ENCODE measurements at regions not wholly inside any gene's neighbourhood (a gene's known extent, or its start where the extent isn't known, plus 50 kb on each side); places are given as distances from the start of the nearest gene placed in this dataset.

DNA sequence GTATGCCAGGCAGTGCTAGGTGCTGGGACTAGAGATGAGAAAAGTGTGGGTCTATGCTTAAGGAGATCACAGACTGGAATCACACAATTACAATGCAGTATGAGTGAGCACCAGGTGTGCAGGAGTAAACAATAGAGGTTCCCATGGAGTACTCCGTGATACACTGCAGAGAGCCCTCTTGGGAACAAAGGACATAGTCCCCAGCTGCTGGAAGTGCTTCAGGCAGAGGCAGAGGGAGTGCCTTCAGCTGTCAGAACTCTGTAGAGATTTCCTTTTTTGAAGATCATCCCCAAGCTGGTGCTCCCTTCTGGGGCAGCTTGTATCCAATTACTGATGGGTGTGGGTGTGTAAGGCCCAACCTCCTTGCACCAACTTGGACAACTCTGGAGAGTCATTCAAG, 143.5 kb upstream of the PLET1 start:
- peak; percentile 85 for DNase-seq

DNA sequence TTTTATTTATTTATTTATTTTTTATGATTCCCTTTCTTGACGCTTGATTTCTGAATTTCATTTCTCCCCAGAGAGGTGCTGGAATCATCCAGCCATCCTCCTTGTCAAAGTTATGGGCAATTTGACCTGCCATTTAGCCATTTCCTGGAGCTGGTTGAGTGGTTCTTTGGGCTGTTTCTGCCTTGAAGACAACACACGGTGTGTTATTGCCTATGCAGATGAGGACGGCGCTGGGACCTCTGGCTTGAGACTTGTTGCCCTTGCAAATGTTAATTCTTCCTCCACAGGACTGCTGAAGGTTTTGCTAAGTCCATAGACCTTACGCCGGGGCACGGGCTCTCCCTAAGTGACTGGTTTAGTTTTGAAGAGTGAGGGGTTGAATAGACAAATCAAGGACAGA, 147.9 kb upstream of the PLET1 start:
- DNase-seq, result no peak

DNA sequence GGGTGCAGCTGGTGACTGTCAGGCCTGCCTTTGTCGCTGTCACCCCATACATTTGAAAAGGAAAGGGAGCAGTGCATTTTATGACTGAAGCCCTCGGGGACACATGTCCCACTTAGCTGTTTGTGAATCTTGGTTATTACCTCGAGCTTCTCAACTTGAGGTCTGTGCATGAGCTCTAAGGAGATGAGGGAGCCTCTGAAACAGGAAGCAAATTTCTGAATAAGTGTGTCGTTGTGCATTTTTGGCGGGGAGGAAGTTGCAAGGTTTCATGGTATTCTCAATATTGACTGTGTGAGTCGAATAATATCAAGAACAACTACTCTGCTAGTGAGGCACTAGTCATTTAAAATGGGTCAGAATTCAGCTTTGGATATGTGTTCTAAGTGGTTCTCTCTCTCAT, 149.7 kb upstream of the PLET1 start:
- no peak for DNase-seq

DNA sequence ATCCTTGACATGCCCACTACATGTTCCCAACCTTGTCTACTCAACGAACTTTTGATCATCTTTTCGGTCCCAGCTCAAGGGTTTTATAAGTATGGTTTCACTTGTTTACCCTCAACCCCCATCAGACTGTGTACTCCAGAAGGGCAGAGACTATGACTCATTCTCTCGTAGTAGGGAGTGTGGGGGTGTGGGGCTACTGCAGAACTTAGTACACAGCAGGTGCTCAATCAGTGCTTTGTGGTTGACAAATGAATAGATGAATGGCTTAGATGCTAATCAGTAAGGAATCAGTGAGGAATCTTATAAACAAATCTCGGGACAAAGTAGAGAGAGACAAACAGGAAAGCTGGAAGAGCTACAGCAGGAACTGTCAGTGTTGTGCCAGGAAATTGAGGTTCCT, 151.7 kb upstream of the PLET1 start:
- no peak for DNase-seq

DNA sequence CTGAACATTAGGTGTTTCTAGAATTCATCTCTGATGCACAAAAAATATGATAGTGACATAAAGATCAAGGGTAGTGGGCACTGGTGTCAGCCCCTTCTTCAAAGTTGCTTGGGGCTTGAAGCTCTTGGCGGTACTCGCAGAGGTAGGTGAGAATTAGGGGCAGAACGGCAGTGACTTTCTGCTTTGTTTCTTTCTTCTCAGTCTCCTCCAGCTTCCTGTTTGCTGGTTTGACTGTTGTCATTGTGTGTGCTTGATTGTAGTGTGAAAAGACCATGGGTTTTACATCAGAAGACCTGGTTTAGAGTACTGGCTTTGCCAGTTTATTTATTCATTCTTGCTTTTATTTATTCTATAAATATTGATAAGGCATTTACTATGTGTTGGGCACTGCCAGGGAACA, 156.7 kb upstream of the PLET1 start:
- no peak for DNase-seq

DNA sequence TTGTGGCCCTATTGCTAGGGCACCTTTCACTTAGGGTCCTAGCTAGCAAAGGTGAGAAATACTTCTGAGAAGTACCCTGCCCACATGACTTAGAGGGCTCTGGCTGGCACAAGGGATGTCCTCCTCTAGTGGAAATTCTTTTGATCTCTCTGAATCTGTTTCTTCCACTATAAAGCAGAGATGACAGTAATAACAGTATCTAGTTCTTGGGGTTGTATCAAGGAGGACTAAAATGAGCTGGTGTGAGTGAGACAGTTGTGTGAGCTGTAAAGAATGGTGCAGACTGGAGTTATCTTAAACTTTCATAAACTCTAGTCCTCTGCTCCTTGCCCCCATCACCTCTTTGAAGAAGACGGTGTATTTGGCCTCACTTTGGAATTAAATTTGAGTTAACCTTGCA, 157.8 kb upstream of the PLET1 start:
- DNase-seq, result no peak

DNA sequence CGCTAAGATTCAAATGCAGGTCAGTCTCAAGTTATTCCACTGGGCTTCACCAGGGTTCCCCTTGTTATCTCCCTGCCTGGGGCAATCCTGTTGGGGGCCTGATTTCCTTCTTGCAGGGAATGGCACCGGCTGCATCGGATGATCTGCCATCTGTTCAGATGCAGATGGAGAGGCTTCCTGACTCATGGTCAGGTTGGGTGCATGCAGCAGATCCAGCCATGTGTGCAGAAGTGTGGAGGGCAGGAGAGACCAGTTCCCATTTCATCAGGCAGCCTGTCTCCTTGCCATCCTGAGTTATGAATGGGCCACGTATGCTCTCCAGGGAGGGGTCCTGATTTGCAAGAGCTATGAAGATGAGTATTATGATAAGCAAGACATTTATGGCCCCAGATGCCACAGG, 161.2 kb upstream of the PLET1 start:
- DNase-seq, result no peak

DNA sequence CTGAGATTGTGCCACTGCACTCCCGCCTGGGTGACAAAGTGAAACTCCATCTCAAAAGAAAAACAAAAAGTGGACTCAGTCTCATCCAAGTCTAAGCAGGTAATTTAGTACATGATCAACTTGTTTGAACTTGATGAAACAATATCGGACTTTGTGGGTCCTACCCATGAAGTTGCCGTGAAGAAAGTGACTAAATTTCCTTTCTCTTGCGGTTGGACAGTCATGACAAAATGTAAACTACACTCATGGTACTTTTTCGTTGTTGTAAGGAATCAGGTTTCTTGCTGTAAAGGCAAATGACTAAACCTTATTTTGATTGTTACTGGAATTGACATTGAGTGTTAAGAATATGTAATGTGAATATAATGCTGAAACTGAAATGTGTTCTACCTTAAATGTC, 164.5 kb upstream of the PLET1 start:
- no peak for DNase-seq

DNA sequence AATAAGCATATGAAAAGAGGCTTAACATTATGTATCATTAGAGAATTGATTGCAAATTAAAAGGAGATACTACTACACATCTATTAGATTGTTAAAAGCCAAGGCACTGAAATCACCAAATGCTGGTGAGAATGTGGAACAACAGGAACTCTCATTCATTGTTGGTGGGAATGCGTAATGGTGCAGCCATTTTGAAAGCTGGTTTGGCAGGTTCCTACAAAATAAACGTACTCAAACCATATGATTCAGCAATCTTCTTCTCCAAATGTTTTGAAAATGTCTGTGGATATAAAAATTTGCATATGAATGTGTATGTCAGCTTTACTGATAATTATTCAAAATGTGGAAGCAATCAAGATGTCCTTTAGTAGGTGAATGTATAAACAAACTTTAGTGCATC, 176.4 kb upstream of the PLET1 start:
- no peak for DNase-seq

DNA sequence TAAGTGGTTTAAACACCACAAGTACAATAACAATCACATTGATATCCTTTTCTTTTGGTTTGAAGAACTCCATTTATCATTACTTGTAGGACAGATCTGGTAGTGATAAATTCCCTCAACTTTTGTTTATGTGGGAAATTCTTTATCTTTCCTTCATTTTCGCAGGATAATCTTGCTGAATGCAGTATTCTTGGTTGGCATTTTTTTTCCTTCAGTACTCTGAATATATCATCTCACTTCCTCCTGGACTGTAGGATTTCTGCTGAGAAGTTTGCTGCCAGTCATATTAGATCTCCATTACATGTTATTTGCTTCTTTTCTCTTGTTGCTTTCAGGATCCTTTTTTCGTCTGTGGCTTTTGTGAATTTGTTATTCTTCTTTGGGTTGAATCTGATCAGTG, 179.0 kb upstream of the PLET1 start:
- DNase-seq, result no peak

DNA sequence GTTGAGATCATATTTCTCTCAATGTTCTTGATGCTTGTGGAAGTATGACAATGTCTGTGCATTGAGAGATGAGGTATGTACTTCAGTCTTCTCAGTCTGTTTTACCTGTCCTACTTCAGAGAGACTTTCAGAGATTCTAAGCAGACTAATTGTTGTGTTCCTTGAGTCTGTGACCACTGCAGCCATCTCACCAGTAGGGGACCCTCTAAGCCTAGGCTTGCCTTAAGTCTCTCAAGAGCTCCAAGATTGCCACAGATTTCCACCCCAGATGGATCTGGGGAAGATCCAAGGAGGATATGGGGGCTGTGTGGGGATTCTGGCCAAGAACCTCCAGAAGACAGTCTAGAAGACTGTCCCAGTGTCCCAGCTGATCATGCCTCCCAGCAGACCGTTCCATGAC, 179.9 kb upstream of the PLET1 start:
- DNase-seq, result no peak

DNA sequence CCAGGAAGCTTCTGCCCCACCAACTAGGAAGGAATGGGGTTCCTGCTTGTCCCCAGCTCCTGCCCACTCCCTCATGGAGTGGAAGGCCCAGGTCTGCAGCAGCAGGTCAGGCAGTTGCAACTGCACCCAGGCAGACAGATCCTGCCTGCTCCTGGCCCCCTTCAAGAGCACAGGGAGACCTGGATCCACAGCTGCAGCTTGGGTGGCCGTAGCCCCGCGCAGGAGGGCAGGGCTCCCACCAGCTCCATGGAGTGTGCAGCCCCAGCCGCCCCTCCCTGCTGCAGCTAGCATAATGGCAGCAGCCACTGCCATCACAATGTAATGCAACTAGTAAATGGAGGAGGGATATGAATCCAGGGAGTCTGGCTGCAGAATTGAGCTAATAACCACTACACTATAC, 187.5 kb upstream of the PLET1 start:
- DNase-seq, result no peak

DNA sequence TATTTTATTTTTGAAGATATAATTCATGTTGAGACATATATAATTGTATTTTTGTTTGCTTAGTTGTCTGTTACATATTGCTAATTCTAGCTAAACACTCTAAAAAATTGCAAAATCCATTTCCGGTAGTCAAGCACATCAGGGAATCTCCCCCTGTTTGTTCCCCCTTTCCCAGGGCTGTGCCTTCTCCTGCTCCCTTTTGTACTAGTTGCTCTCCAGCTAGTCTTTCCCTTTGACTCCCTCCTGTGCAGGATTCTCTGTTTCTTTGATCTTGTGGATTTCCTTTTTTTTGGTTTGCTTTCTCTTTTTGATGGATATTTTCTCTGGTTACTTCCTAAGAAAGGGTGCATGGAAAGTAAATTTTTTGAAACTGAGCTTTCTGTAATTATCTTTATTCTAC, 188.1 kb upstream of the PLET1 start:
- DNase-seq, result no peak

DNA sequence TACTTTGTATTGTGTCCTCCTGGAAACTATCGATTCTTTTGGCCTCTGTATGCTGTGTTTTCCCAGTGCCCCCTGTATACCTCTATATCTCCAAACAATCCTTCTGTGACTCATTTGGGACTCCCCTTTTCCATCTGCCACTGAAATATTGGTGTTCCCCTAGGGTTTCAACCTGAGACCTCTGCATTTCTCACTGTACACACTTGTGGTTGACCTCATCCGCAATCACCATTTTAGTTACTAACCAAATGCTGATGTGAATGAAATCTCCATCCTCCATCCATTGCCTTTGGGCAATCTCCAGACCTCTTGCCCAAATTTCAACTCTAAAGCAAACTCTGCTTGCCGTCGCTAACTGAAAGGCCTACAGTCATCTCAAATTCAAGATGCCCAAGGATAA, 190.6 kb upstream of the PLET1 start:
- no peak for DNase-seq

DNA sequence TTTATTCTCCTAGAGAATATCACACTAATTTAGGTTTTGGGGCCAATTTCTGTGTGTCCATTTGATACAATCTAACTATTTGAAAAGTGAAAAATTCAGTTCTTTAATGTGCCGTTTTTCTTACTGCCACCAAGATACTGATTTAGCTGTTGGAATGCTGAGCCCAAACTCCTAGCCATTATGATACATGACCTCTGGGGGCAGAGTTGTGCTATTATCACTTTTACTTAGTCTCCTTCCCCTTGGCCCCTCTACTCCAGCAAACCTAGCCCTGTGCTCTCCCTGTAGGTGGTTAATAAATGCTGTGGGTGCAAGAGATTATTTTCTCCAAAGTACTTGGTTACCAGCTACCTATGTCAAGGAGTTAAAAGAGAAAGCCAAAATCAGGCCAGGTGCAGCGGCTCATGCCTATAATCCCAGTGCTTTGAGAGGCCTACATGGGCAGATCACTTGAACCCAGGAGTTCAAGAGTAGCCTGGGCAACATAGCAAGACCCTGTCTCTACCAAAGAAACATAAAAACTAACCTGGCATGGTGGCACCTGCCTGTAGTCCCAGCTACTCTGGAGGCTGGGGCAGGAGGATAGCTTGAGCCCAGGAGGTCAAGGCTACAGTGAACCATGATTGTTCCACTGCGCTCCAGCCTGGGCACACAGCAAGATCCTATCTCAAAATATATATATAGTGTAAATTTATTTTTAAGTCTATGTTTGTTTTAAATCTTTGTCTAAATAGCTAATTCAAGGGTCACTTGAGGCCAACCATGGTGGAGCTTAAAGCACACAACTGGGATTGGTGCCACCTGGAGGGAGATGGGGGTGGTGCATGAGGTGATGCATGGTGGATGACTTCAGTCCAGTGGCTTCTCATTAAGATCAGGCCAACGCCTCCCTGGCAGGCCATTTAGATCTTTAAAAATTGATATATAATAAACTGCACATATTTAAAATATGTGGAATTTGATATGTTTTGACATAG, 193.2 kb upstream of the PLET1 start:
- peak; percentile 14 for DNase-seq

DNA sequence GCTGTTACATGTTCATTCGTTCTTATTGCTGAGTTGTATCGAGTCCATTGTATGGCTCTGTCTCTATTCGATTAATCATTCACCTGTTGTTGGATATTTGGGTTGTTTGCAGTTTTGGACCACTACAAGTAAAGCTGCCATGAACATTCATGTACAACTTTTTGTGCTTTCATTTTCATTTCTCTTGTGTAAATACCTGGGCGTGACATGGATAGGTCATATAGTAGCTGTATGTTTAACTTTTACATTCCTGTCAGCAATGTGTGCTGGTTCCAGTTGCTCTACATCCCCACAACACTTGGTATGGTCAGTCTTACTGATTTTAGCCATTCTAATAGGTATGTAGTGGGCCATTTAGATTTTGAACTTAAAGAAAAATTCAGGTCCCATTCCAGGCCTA, 194.2 kb upstream of the PLET1 start:
- no peak for DNase-seq

DNA sequence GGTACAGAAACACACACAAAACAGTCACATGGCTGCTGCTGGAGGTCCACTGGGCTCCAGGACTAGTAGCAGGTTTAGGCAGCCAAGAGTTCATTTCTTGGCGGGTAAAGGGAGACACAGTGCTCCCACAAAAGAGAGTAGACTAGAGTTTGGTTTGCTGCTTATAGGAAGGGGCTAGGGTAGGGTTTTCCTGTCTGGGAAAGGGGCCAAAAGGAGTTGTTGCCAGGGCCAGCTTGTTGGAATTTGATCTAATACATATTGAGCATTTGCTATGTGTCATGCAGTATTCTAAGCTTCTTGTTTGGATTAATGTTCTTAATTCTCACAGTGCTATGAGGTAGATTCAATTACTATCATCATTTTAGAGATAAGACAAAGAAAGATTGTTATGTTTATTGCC, 195.1 kb upstream of the PLET1 start:
- no peak for DNase-seq

DNA sequence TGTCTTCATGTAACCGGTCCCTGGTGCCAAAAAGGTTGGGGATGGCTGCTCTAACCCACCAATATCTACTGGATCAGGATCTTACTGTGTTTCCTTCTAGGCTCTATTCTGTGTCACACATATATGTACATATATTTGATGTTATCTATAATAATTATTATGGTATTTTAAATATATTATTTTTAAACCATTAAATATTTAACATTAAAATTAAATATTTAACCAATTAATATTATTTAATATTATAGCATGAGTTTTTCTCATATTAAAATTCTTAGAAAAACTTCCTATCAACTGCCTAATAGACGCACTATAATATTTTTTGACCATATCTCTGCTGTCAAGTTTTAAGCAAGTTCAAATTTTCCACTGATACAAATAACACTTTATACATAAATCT, 196.9 kb upstream of the PLET1 start:
- DNase-seq, result no peak

DNA sequence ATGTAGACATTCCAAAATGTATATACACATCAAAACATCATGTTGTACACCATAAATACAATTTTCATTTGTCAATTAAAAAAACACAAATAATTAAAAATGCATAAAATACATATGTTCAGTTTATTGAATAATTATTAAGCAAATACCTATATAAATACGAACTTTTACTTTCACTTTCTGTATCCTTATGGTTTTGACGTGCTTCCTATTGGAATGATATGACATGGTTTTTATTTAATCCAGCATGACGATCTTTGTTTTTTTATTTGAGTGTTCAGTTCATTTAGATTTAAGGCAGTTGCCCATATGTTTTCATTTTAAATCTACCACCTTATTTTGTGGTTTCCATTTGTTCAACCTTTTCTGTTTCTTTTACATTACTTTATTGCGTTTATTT, 198.3 kb upstream of the PLET1 start:
- DNase-seq, result peak; percentile 30

DNA sequence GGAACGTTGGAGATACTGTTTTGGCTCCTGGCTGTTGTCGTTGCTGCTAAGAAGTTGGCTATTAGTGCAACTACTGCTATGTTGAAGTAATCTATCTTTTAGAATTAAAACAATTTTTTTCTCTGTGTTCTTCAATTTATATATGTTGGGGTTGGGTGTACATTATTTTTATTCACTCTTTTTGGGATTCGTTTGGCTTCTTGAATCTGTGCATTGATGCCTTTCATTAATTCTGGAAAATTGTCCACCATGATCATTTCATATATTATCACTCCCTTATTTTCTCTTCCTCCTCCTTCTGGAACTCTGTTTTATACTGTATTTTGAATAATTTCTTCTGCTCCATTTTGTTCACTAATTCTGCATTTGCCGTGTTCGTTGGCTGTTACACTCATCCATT, 199.5 kb upstream of the PLET1 start:
- DNase-seq, result no peak

DNA sequence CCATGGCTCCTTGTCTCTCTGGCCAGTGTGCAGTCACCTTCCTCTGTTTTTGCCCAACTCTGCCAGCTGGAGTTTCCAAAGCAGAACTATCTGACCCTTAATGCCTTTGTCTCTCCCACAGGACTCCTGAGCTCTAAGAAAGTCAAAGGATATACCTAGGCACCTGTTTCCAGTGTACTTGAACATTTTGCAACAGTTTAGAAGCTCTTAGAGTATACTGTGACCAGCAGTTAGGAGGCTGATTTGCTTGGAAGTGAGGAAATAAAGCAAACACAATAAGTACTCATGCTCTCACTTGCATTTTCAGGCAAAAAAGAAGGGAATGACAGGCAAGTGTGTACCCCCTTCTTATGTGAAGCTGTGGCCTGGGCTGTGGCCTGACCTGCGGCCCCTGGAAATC, 204.3 kb upstream of the PLET1 start:
- no peak for DNase-seq

DNA sequence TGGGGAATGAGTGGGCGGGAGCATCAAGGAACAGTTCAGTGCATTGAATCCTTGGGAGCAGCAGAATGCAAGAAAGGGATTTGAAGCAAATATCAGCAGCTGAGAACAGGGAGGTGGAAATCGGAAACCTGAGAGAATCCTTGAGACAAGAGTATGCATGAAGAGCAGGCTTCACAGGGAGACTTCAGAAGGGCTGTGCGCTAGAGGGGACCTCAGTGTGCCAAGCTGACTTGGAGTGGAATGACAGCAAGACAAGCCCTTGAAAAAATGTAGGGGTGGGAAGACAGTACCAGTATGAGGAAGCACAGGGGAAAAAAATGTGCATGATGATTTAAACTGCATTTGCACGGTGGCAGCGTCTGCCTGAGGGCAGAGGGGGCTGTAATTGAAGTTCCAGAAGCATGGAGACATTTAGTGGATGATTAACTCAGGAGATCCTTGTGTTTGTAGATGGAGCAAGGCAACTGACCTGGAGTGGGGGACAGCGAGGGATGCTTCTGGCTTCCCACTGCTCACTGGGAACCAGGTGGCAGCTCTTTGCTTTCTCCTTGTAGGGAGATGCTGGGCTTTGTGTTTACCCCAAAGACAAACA, 204.9 kb upstream of the PLET1 start:
- DNase-seq, result no peak

DNA sequence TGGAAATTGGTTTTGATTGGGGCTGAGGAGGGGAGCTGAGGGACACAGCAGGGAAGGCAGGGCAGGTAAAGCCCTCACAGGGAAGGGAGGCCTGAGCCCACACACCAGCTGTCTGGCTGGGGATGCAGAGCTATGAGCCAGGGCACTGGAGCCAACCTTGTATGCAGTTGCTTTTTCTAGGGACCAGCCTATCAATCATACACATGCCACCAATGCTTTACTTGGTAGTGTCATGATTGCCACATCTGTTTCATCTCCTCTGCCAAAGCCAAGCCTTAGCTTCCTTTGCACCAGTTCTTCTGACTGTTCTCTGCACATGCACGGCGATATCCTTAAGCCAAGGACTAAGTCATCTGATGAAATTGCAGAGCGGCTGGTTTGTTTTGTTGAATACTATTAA, 207.1 kb upstream of the PLET1 start:
- no peak for DNase-seq

DNA sequence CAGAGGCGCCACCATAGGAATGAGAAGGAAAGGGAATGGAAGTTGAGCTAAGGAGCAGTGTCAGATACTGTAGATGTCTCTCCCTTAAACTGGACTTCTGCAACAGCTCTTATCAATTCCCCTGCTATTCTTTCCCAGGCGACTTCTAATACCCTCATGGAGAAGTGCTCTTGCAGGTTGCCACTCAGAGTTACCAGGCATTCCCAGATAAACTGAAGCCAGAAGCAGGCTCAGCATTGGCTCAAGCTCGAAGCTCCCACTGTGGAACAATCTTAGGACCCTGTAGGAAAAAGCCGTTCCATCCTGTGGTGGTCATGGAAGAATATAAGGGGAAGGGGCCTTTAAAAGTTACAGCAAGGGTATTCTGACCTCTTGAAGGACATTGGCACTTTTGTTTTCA, 208.7 kb upstream of the PLET1 start:
- DNase-seq, result no peak

DNA sequence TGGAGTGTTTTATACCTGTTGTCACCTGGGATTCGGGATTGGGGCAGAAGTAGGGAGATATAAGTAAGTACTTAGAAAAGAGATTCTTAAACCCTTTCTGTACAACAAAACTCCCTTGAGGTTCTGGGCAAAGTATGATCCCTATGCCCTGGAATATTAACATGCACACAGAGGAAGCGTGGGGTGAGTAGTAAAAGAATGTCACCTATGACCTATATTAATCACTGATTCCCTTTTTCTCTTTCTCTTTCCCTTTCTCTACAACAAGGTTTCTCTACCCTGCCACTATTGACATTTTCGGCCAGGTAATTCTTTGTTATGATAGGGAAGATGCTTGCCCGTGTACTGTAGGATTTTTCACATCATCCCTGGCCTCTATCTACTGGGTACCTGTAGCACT, 209.7 kb upstream of the PLET1 start:
- DNase-seq, result no peak
